ENCODE measurements at regions not wholly inside any gene's neighbourhood (a gene's known extent, or its start where the extent isn't known, plus 50 kb on each side); places are given as distances from the start of the nearest gene placed in this dataset.

GRCh38 chrX:26032111-26032912, 105.8 kb upstream of the MAGEB18 start:
- ATAC-seq = no peak
- Histone ChIP-seq H3K36me3 (no peaks in the 10 kb centered on the region), H3K27me3 (no peaks in the 10 kb centered on the region), H3K27ac (no peak overlapping the region), H3K4me3 (no peak overlapping the region), H3K9me3 (no peaks in the 10 kb centered on the region), H3K4me1 (no peaks in the 10 kb centered on the region)
- 63 to 65% methylated on average over 3 to 4 of the region's 4 CpGs for WGBS, 2 donors (ENCODE audit: low coverage in 1 of 2)
- TF ChIP-seq POLR2A (IDR thresholded peaks at IDR 0.05) (no peak), POLR2AphosphoS5 (IDR thresholded peaks at IDR 0.05) (no peak)

GRCh38 chrX:26037367-26037766, 100.8 kb upstream of the MAGEB18 start:
- H3K4me1 ChIP-seq = no peaks in the 10 kb centered on the region
- H3K36me3 ChIP-seq = no peaks in the 10 kb centered on the region
- no peaks in the 10 kb centered on the region for H3K27me3 ChIP-seq
- H3K4me3 ChIP-seq = no peak overlapping the region
- TF ChIP-seq POLR2A (IDR thresholded peaks at IDR 0.05) (no peak), EP300 (IDR thresholded peaks at IDR 0.05) (no peak), CTCF (IDR thresholded peaks at IDR 0.05) (no peak), POLR2AphosphoS5 (IDR thresholded peaks at IDR 0.05) (no peak)
- no peak for ATAC-seq
- WGBS, 2 donors (ENCODE audit: low coverage in 1 of 2) = 50 to 78% methylated on average over 1 to 3 of the region's 3 CpGs
- H3K27ac ChIP-seq = no peak overlapping the region
- H3K9me3 ChIP-seq = no peaks in the 10 kb centered on the region

GRCh38 chrX:26050099-26050498, 88.0 kb upstream of the MAGEB18 start:
- H3K9me3 ChIP-seq = no peaks in the 10 kb centered on the region
- no peak overlapping the region for H3K4me3 ChIP-seq
- TF ChIP-seq POLR2AphosphoS5 (IDR thresholded peaks at IDR 0.05) (no peak), CTCF (IDR thresholded peaks at IDR 0.05) (no peak), POLR2A (IDR thresholded peaks at IDR 0.05) (no peak), EP300 (IDR thresholded peaks at IDR 0.05) (no peak)
- no peaks in the 10 kb centered on the region for H3K4me1 ChIP-seq
- H3K27me3 ChIP-seq = no peaks in the 10 kb centered on the region
- no peak overlapping the region for H3K27ac ChIP-seq
- no peak for ATAC-seq
- no peaks in the 10 kb centered on the region for H3K36me3 ChIP-seq

- no peaks in the 10 kb centered on the region for H3K36me3 ChIP-seq
- WGBS, 2 donors (ENCODE audit: low coverage in 1 of 2) = no CpG with 5 or more reads among the region's 5 CpGs
- ATAC-seq = no peak
- no peaks in the 10 kb centered on the region for H3K4me1 ChIP-seq
- no peaks in the 10 kb centered on the region for H3K9me3 ChIP-seq
- H3K27me3 ChIP-seq = no peaks in the 10 kb centered on the region
- H3K4me3 ChIP-seq = no peak overlapping the region
- no peak overlapping the region for H3K27ac ChIP-seq
- TF ChIP-seq EP300 (IDR thresholded peaks at IDR 0.05) (no peak), POLR2AphosphoS5 (IDR thresholded peaks at IDR 0.05) (no peak), POLR2A (IDR thresholded peaks at IDR 0.05) (no peak), CTCF (IDR thresholded peaks at IDR 0.05) (no peak)
Measured at GRCh38 chrX:26070882-26071281, 67.3 kb upstream of the MAGEB18 start.

- Histone ChIP-seq H3K9me3 (no peaks in the 10 kb centered on the region), H3K4me1 (no peaks in the 10 kb centered on the region), H3K36me3 (no peaks in the 10 kb centered on the region), H3K27ac (no peak overlapping the region), H3K4me3 (no peak overlapping the region), H3K27me3 (no peaks in the 10 kb centered on the region)
- 83 to 100% methylated on average over 1 to 2 of the region's 10 CpGs for WGBS, 2 donors (ENCODE audit: low coverage in 1 of 2)
- ATAC-seq = no peak
- TF ChIP-seq POLR2AphosphoS5 (IDR thresholded peaks at IDR 0.05) (no peak), POLR2A (IDR thresholded peaks at IDR 0.05) (no peak), EP300 (IDR thresholded peaks at IDR 0.05) (no peak), CTCF (IDR thresholded peaks at IDR 0.05) (no peak)
Measured at GRCh38 chrX:26071618-26072017, 66.5 kb upstream of the MAGEB18 start.

Data from gastroesophageal sphincter (tissue), 4 donors.